ENCODE measurements at regions not wholly inside any gene's neighbourhood (a gene's known extent, or its start where the extent isn't known, plus 50 kb on each side); places are given as distances from the start of the nearest gene placed in this dataset.

DNA sequence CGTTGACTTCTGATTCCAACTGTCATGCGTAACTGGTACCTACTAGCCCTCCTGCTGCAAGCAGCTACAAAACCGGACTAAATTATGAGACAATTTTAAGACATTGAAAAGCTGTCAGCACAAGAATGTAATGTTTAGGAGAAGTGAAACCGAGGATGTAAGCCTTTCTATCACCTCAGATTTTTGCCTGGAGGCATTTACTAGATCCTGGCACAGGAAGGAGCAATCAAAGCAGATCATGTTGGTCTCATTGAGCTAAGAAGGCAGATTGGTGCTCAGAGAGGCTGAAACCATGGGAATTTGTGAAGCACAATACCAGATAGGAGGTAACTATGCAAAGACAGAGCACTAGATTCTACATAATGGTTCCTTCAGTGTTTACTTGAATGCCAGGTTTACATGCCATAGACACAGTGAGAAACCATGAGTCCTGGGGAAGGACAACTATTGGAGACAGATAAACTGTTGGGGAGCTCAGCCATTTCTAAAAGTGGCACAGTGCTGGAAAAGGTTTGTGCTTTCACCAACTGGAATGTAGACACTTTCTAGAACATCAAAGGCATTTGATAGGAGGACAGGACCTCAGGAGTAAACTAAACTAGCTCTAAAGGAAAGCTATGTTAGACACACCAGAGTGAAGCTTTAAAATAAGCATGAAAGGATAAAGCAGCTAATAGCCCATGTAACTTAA, 179.4 kb downstream of the LYPLAL1 start:
- Histone ChIP-seq H3K27ac (ENCODE audit: low read length) (no peak overlapping the region), H3K9ac (ENCODE audit: low read depth, low read length) (no peak overlapping the region), H3K9me3 (ENCODE audit: insufficient read depth, low read length, severe bottlenecking) (no peaks in the 10 kb centered on the region), H3K36me3 (ENCODE audit: insufficient read depth, low read length) (no peaks in the 10 kb centered on the region), H3K4me2 (ENCODE audit: insufficient read depth, low read length) (no peak overlapping the region), H3K79me2 (ENCODE audit: insufficient read depth, low read length) (no peaks in the 10 kb centered on the region), H3K4me3 (ENCODE audit: low read depth in 1 of 2, low read length in 2 of 2) (no peak overlapping the region), H3K4me1 (ENCODE audit: insufficient read depth, low read length) (no peaks in the 10 kb centered on the region), H3K27me3 (ENCODE audit: insufficient read depth, low read length, poor library complexity) (no peaks in the 10 kb centered on the region), H2AFZ (ENCODE audit: low read depth, low read length) (no peak overlapping the region), H4K20me1 (ENCODE audit: insufficient read depth, low read length) (no peaks in the 10 kb centered on the region)
- no peak for TF ChIP-seq EZH2 (IDR thresholded peaks at IDR 0.05; ENCODE audit: borderline replicate concordance, low read depth, low read length, severe bottlenecking)
- TF ChIP-seq, protein P1, sequence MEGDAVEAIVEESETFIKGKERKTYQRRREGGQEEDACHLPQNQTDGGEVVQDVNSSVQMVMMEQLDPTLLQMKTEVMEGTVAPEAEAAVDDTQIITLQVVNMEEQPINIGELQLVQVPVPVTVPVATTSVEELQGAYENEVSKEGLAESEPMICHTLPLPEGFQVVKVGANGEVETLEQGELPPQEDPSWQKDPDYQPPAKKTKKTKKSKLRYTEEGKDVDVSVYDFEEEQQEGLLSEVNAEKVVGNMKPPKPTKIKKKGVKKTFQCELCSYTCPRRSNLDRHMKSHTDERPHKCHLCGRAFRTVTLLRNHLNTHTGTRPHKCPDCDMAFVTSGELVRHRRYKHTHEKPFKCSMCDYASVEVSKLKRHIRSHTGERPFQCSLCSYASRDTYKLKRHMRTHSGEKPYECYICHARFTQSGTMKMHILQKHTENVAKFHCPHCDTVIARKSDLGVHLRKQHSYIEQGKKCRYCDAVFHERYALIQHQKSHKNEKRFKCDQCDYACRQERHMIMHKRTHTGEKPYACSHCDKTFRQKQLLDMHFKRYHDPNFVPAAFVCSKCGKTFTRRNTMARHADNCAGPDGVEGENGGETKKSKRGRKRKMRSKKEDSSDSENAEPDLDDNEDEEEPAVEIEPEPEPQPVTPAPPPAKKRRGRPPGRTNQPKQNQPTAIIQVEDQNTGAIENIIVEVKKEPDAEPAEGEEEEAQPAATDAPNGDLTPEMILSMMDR (IDR thresholded peaks at IDR 0.05; ENCODE audit: borderline replicate concordance, extremely low read depth, low read length, poor library complexity, severe bottlenecking), result no peak
- ATAC-seq (ENCODE audit: insufficient read depth, low read depth) (no peak), DNase-seq (no peak)

GRCh38 chr1:219350172-219350931, 176.7 kb downstream of the LYPLAL1 start:
- Histone ChIP-seq H3K4me3 (ENCODE audit: low read depth in 1 of 2, low read length in 2 of 2) (no peak overlapping the region), H3K27me3 (ENCODE audit: insufficient read depth, low read length, poor library complexity) (no peaks in the 10 kb centered on the region), H2AFZ (ENCODE audit: low read depth, low read length) (no peak overlapping the region), H3K27ac (ENCODE audit: low read length) (no peak overlapping the region), H3K79me2 (ENCODE audit: insufficient read depth, low read length) (no peaks in the 10 kb centered on the region), H3K36me3 (ENCODE audit: insufficient read depth, low read length) (no peaks in the 10 kb centered on the region), H3K4me2 (ENCODE audit: insufficient read depth, low read length) (no peak overlapping the region), H3K9me3 (ENCODE audit: insufficient read depth, low read length, severe bottlenecking) (peaks cover 8% of the 10 kb centered on the region), H3K9ac (ENCODE audit: low read depth, low read length) (no peak overlapping the region), H4K20me1 (ENCODE audit: insufficient read depth, low read length) (no peaks in the 10 kb centered on the region), H3K4me1 (ENCODE audit: insufficient read depth, low read length) (no peaks in the 10 kb centered on the region)
- DNase-seq (no peak), ATAC-seq (ENCODE audit: insufficient read depth, low read depth) (no peak)
- TF ChIP-seq EZH2 (IDR thresholded peaks at IDR 0.05; ENCODE audit: borderline replicate concordance, low read depth, low read length, severe bottlenecking), result no peak
- TF ChIP-seq, protein P1 (IDR thresholded peaks at IDR 0.05; ENCODE audit: borderline replicate concordance, extremely low read depth, low read length, poor library complexity, severe bottlenecking), result no peak

- Histone ChIP-seq H2AFZ (ENCODE audit: low read depth, low read length) (no peak overlapping the region), H3K4me3 (ENCODE audit: low read depth in 1 of 2, low read length in 2 of 2) (no peak overlapping the region), H3K79me2 (ENCODE audit: insufficient read depth, low read length) (no peaks in the 10 kb centered on the region), H3K9me3 (ENCODE audit: insufficient read depth, low read length, severe bottlenecking) (peaks cover 8% of the 10 kb centered on the region), H3K27me3 (ENCODE audit: insufficient read depth, low read length, poor library complexity) (no peaks in the 10 kb centered on the region), H3K4me2 (ENCODE audit: insufficient read depth, low read length) (no peak overlapping the region), H4K20me1 (ENCODE audit: insufficient read depth, low read length) (no peaks in the 10 kb centered on the region), H3K9ac (ENCODE audit: low read depth, low read length) (no peak overlapping the region), H3K36me3 (ENCODE audit: insufficient read depth, low read length) (no peaks in the 10 kb centered on the region), H3K27ac (ENCODE audit: low read length) (no peak overlapping the region), H3K4me1 (ENCODE audit: insufficient read depth, low read length) (no peaks in the 10 kb centered on the region)
- TF ChIP-seq, protein P1 (IDR thresholded peaks at IDR 0.05; ENCODE audit: borderline replicate concordance, extremely low read depth, low read length, poor library complexity, severe bottlenecking), result no peak
- TF ChIP-seq EZH2 (IDR thresholded peaks at IDR 0.05; ENCODE audit: borderline replicate concordance, low read depth, low read length, severe bottlenecking), result no peak
- DNase-seq (no peak), ATAC-seq (ENCODE audit: insufficient read depth, low read depth) (no peak)
Measured at GRCh38 chr1:219347921-219348391, 174.3 kb downstream of the LYPLAL1 start.

Data from DND-41 (cell line).